Activated CD8-positive, alpha-beta T cell treated with anti-CD3 and anti-CD28 coated beads, Interleukin-2, amount 10 ng/mL, durations not matched to agents 7 days and 5 days (primary cell): ENCODE measurements at regions not wholly inside any gene's neighbourhood (a gene's known extent, or its start where the extent isn't known, plus 50 kb on each side); places are given as distances from the start of the nearest gene placed in this dataset.
"Not testable (repeated sequence)": the region's sequence is repeated elsewhere in the genome, so short reads cannot be mapped to it uniquely, and the experiment has no call there.

Source experiments
- ATAC-seq: fragments of 150-1000 bp; cut with Tn5 transposase; one replicate; pipeline ENCODE4 v1.10.0; 2021; ENCODE audit warnings: moderate library complexity
- CTCF ChIA-PET: fragments of 350-600 bp; sonication (Branson Sonifier 250); formaldehyde crosslinking; loops from one replicate; lab custom pipeline; 2021; ENCODE audit warnings: antibody characterized with exemption; lab: Charles Lee
- POLR2A ChIA-PET: fragments of 350-600 bp; sonication (Branson Sonifier 250); formaldehyde crosslinking; loops from one replicate; lab custom pipeline; 2021; ENCODE audit warnings: antibody characterized with exemption; lab: Charles Lee
- DNase-seq: peaks from one replicate; pipeline ENCODE4 v3.0.0-alpha.2; 2020
- H3K27ac Mint-ChIP-seq: one replicate; pipeline ENCODE4 v1.8.0; 2021; ENCODE audit warnings: mild to moderate bottlenecking, mixed read lengths
- H3K27me3 Mint-ChIP-seq: one replicate; pipeline ENCODE4 v1.8.0; 2021; ENCODE audit warnings: low read depth, mixed read lengths
- H3K36me3 Mint-ChIP-seq: one replicate; pipeline ENCODE4 v1.8.0; 2021; ENCODE audit warnings: low read depth, mixed read lengths
- H3K4me1 Mint-ChIP-seq: one replicate; pipeline ENCODE4 v1.8.0; 2021; ENCODE audit warnings: low read depth, mixed read lengths
- H3K4me3 Mint-ChIP-seq: one replicate; pipeline ENCODE4 v1.8.0; 2021; ENCODE audit warnings: mild to moderate bottlenecking, mixed read lengths
- H3K9me3 Mint-ChIP-seq: one replicate; pipeline ENCODE4 v1.8.0; 2022; ENCODE audit warnings: mixed read lengths; ENCODE audit not compliant: insufficient read depth

GRCh38 chr4:152188801-152189200 lies 347.1 kb downstream of the FBXW7 start:
- DNase-seq (no peak), ATAC-seq (no peak)
- ChIA-PET CTCF (no interaction called here), POLR2A (no interaction called here)
- H3K27ac Mint-ChIP-seq = no peak overlapping the region
- no peak overlapping the region for H3K4me3 Mint-ChIP-seq
- H3K4me1 Mint-ChIP-seq = peaks cover 8% of the 10 kb centered on the region
- no peaks in the 10 kb centered on the region for H3K27me3 Mint-ChIP-seq
- H3K36me3 Mint-ChIP-seq = no peaks in the 10 kb centered on the region
- H3K9me3 Mint-ChIP-seq = no peaks in the 10 kb centered on the region

- no peaks in the 10 kb centered on the region for H3K36me3 Mint-ChIP-seq
- POLR2A ChIA-PET = interaction anchor here (0.6 kb wide), 1 partner anchor 11 kb away, joined by 4 read pairs; no protein-coding TSS in a partner anchor
- DNase-seq (no peak), ATAC-seq (no peak)
- H3K4me1 Mint-ChIP-seq = peaks cover 12% of the 10 kb centered on the region
- no peak overlapping the region for H3K27ac Mint-ChIP-seq
- CTCF ChIA-PET = no interaction called here
- H3K9me3 Mint-ChIP-seq = no peaks in the 10 kb centered on the region
- no peaks in the 10 kb centered on the region for H3K27me3 Mint-ChIP-seq
- no peak overlapping the region for H3K4me3 Mint-ChIP-seq
These were observed 348.2 kb downstream of the FBXW7 start for GRCh38 chr4:152187693-152188092.

- Mint-ChIP-seq H3K4me3 (no peak overlapping the region), H3K36me3 (no peaks in the 10 kb centered on the region), H3K4me1 (peaks cover 12% of the 10 kb centered on the region), H3K9me3 (no peaks in the 10 kb centered on the region), H3K27ac (no peak overlapping the region), H3K27me3 (no peaks in the 10 kb centered on the region)
- ChIA-PET POLR2A (no interaction called here), CTCF (interaction anchor here (0.6 kb wide), 1 partner anchor 365 kb away, joined by 3 read pairs; no protein-coding TSS in a partner anchor)
- DNase-seq (no peak), ATAC-seq (no peak)
These were observed 349.9 kb downstream of the FBXW7 start for GRCh38 chr4:152185786-152186550.

GRCh38 chr4:152181150-152181549 lies 354.7 kb downstream of the FBXW7 start:
- H3K9me3 Mint-ChIP-seq = peaks cover 3% of the 10 kb centered on the region
- no peaks in the 10 kb centered on the region for H3K27me3 Mint-ChIP-seq
- no peak overlapping the region for H3K4me3 Mint-ChIP-seq
- peaks cover 4% of the 10 kb centered on the region for H3K4me1 Mint-ChIP-seq
- no peaks in the 10 kb centered on the region for H3K36me3 Mint-ChIP-seq
- DNase-seq = no peak
- POLR2A ChIA-PET = no interaction called here
- no peak overlapping the region for H3K27ac Mint-ChIP-seq
- CTCF ChIA-PET = no interaction called here
- no peak for ATAC-seq

- ATAC-seq (no peak), DNase-seq (no peak)
- ChIA-PET POLR2A (no interaction called here), CTCF (no interaction called here)
- Mint-ChIP-seq H3K27ac (no peak overlapping the region), H3K27me3 (no peaks in the 10 kb centered on the region), H3K4me3 (no peak overlapping the region), H3K9me3 (peaks cover 3% of the 10 kb centered on the region), H3K36me3 (no peaks in the 10 kb centered on the region), H3K4me1 (peaks cover 4% of the 10 kb centered on the region)
These were observed 355.5 kb downstream of the FBXW7 start for GRCh38 chr4:152180369-152180768.

- H3K4me3 Mint-ChIP-seq, CTCF ChIA-PET, H3K27ac Mint-ChIP-seq, ATAC-seq, H3K27me3 Mint-ChIP-seq, DNase-seq, H3K9me3 Mint-ChIP-seq, H3K36me3 Mint-ChIP-seq, POLR2A ChIA-PET, H3K4me1 Mint-ChIP-seq: not testable (repeated sequence)
These were observed 358.4 kb downstream of the FBXW7 start for GRCh38 chr4:152177538-152177937.

GRCh38 chr4:152176627-152177214 lies 359.2 kb downstream of the FBXW7 start:
- Mint-ChIP-seq H3K4me1 (no peaks in the 10 kb centered on the region), H3K9me3 (peaks cover 3% of the 10 kb centered on the region), H3K4me3 (no peak overlapping the region), H3K36me3 (no peaks in the 10 kb centered on the region), H3K27me3 (peaks cover 4% of the 10 kb centered on the region), H3K27ac (no peak overlapping the region)
- POLR2A ChIA-PET = interaction anchor here (0.7 kb wide), 1 partner anchor 11 kb away, joined by 4 read pairs; no protein-coding TSS in a partner anchor
- CTCF ChIA-PET = no interaction called here
- ATAC-seq = no peak
- DNase-seq = no peak

GRCh38 chr4:152175586-152175985 lies 360.3 kb downstream of the FBXW7 start:
- DNase-seq (no peak), ATAC-seq (no peak)
- Mint-ChIP-seq H3K9me3 (peaks cover 3% of the 10 kb centered on the region), H3K4me3 (no peak overlapping the region), H3K36me3 (no peaks in the 10 kb centered on the region), H3K27ac (no peak overlapping the region), H3K27me3 (peaks cover 4% of the 10 kb centered on the region), H3K4me1 (no peaks in the 10 kb centered on the region)
- CTCF ChIA-PET = no interaction called here
- POLR2A ChIA-PET = no interaction called here

GRCh38 chr4:152172146-152172545 lies 363.7 kb downstream of the FBXW7 start:
- no peak overlapping the region for H3K4me3 Mint-ChIP-seq
- H3K9me3 Mint-ChIP-seq = no peaks in the 10 kb centered on the region
- no peaks in the 10 kb centered on the region for H3K4me1 Mint-ChIP-seq
- no peak overlapping the region for H3K27ac Mint-ChIP-seq
- DNase-seq = no peak
- H3K27me3 Mint-ChIP-seq = peaks cover 4% of the 10 kb centered on the region
- POLR2A ChIA-PET = interaction anchor here (0.6 kb wide), 1 partner anchor 299 kb away, joined by 3 read pairs; no protein-coding TSS in a partner anchor
- CTCF ChIA-PET = no interaction called here
- no peaks in the 10 kb centered on the region for H3K36me3 Mint-ChIP-seq
- ATAC-seq = no peak

- H3K4me3 Mint-ChIP-seq = no peak overlapping the region
- no peaks in the 10 kb centered on the region for H3K9me3 Mint-ChIP-seq
- H3K27ac Mint-ChIP-seq = no peak overlapping the region
- ATAC-seq (no peak), DNase-seq (no peak)
- H3K27me3 Mint-ChIP-seq = peaks cover 4% of the 10 kb centered on the region
- no peaks in the 10 kb centered on the region for H3K4me1 Mint-ChIP-seq
- no peaks in the 10 kb centered on the region for H3K36me3 Mint-ChIP-seq
- POLR2A ChIA-PET = no interaction called here
- CTCF ChIA-PET = no interaction called here
These were observed 364.3 kb downstream of the FBXW7 start for GRCh38 chr4:152171556-152171955.

- H3K27ac Mint-ChIP-seq = no peak overlapping the region
- POLR2A ChIA-PET = no interaction called here
These were observed 366.2 kb downstream of the FBXW7 start for GRCh38 chr4:152169683-152170082.

GRCh38 chr4:152168987-152169616 lies 366.8 kb downstream of the FBXW7 start:
- H3K36me3 Mint-ChIP-seq = no peaks in the 10 kb centered on the region
- no peak overlapping the region for H3K27ac Mint-ChIP-seq
- H3K4me3 Mint-ChIP-seq = no peak overlapping the region
- no peaks in the 10 kb centered on the region for H3K4me1 Mint-ChIP-seq
- H3K27me3 Mint-ChIP-seq = peaks cover 6% of the 10 kb centered on the region
- H3K9me3 Mint-ChIP-seq = no peaks in the 10 kb centered on the region
- DNase-seq (no peak), ATAC-seq (no peak)
- POLR2A ChIA-PET = no interaction called here
- CTCF ChIA-PET = no interaction called here

More at GRCh38 chr4:152169683-152170082, 366.2 kb downstream of the FBXW7 start:
- Mint-ChIP-seq H3K36me3 (no peaks in the 10 kb centered on the region), H3K9me3 (no peaks in the 10 kb centered on the region), H3K4me3 (no peak overlapping the region), H3K27me3 (peaks cover 4% of the 10 kb centered on the region), H3K4me1 (no peaks in the 10 kb centered on the region)
- ATAC-seq (no peak), DNase-seq (no peak)
- CTCF ChIA-PET = no interaction called here
